WTC11 (cell line): ENCODE measurements at regions not wholly inside any gene's neighbourhood (a gene's known extent, or its start where the extent isn't known, plus 50 kb on each side); places are given as distances from the start of the nearest gene placed in this dataset.

Source experiments
- ATAC-seq: fragments of 200-7000 bp; cut with Tn5 transposase; 2 replicates; pipeline ENCODE4 v1.10.0; 2021; ENCODE audit warnings: mild to moderate bottlenecking, moderate library complexity
- CTCF ChIA-PET: fragments of 300-600 bp; sonication (Branson Sonifier 250); formaldehyde crosslinking; loops from one replicate; lab custom pipeline; 2021; ENCODE audit warnings: antibody characterized with exemption; lab: Charles Lee
- POLR2A ChIA-PET: fragments of 350-600 bp; sonication (Branson Sonifier 250); formaldehyde crosslinking; loops from one replicate; lab custom pipeline; 2021; ENCODE audit warnings: antibody characterized with exemption; lab: Charles Lee
- DNase-seq: peaks from one replicate; pipeline ENCODE4 v3.0.0; 2021; ENCODE audit warnings: low spot score
- H3K27ac Mint-ChIP-seq: 2 replicates; pipeline ENCODE4 v1.8.0; 2021; ENCODE audit warnings: mixed read lengths
- H3K27me3 Mint-ChIP-seq: 2 replicates; pipeline ENCODE4 v1.8.0; 2021; ENCODE audit warnings: low read depth, mild to moderate bottlenecking, moderate library complexity, mixed read lengths
- H3K36me3 Mint-ChIP-seq: 2 replicates; pipeline ENCODE4 v1.8.0; 2021; ENCODE audit warnings: mixed read lengths
- H3K4me1 Mint-ChIP-seq: 2 replicates; pipeline ENCODE4 v1.8.0; 2022; ENCODE audit warnings: mixed read lengths
- H3K4me3 Mint-ChIP-seq: 2 replicates; pipeline ENCODE4 v1.8.0; 2021; ENCODE audit warnings: mild to moderate bottlenecking, moderate library complexity, mixed read lengths
- H3K9me3 Mint-ChIP-seq: 2 replicates; pipeline ENCODE4 v1.8.0; 2021; ENCODE audit warnings: mixed read lengths
- CBFB ChIP-seq: sonication (generic); formaldehyde crosslinking; IDR thresholded peaks from 2 replicates; pipeline ENCODE4 v1.8.1; 2022; ENCODE audit warnings: mild to moderate bottlenecking, low read depth, missing genetic modification reagents
- EMX1 ChIP-seq: fragments of 250-450 bp; sonication (Bioruptor Pico); IDR thresholded peaks from 2 replicates; pipeline ENCODE4 v1.8.0; 2021; ENCODE audit warnings: mild to moderate bottlenecking
- FOXP1 ChIP-seq: sonication (generic); formaldehyde crosslinking; IDR thresholded peaks from 2 replicates; pipeline ENCODE4 v1.8.0; 2022; ENCODE audit warnings: missing genetic modification reagents, mild to moderate bottlenecking, moderate library complexity, borderline replicate concordance
- GABPB1 ChIP-seq: sonication (generic); formaldehyde crosslinking; IDR thresholded peaks from 2 replicates; pipeline ENCODE4 v1.8.1; 2023; ENCODE audit warnings: mild to moderate bottlenecking, missing genetic modification reagents
- GRHL2 ChIP-seq: fragments of 250-450 bp; sonication (Bioruptor Pico); IDR thresholded peaks from 2 replicates; pipeline ENCODE4 v1.8.0; 2022; ENCODE audit warnings: mild to moderate bottlenecking, moderate library complexity; ENCODE audit not compliant: insufficient replicate concordance, severe bottlenecking
- HMGA2 ChIP-seq: fragments of 250-450 bp; sonication (Bioruptor Pico); IDR thresholded peaks from 2 replicates; pipeline ENCODE4 v1.4.0; 2021; ENCODE audit warnings: mild to moderate bottlenecking, moderate library complexity
- SMAD3 ChIP-seq: sonication (generic); formaldehyde crosslinking; IDR thresholded peaks from 2 replicates; pipeline ENCODE4 v1.8.0; 2022; ENCODE audit warnings: missing genetic modification reagents, mild to moderate bottlenecking, borderline replicate concordance
- SMAD4 ChIP-seq: sonication (generic); formaldehyde crosslinking; IDR thresholded peaks from 2 replicates; pipeline ENCODE4 v1.8.0; 2022; ENCODE audit warnings: mild to moderate bottlenecking, missing genetic modification reagents
- TEAD1 ChIP-seq: sonication (generic); formaldehyde crosslinking; IDR thresholded peaks from 2 replicates; pipeline ENCODE4 v1.8.0; 2022; ENCODE audit warnings: mild to moderate bottlenecking, missing genetic modification reagents
- ZNF138 ChIP-seq: sonication (generic); formaldehyde crosslinking; conservative IDR thresholded peaks from 2 replicates; pipeline ENCODE4 v1.8.1; 2022; ENCODE audit warnings: mild to moderate bottlenecking, moderate library complexity, missing genetic modification reagents
- ZNF263 ChIP-seq: sonication (generic); formaldehyde crosslinking; IDR thresholded peaks from 2 replicates; pipeline ENCODE4 v1.8.1; 2022; ENCODE audit warnings: low read depth, mild to moderate bottlenecking, moderate library complexity, missing genetic modification reagents
- ZNF396 ChIP-seq: fragments of 250-450 bp; sonication (Bioruptor Pico); IDR thresholded peaks from 2 replicates; pipeline ENCODE4 v1.8.0; 2021; ENCODE audit warnings: mild to moderate bottlenecking, moderate library complexity, borderline replicate concordance
- ZNF671 ChIP-seq: fragments of 250-450 bp; sonication (Bioruptor Pico); IDR thresholded peaks from 2 replicates; pipeline ENCODE4 v1.8.0; 2021; ENCODE audit warnings: mild to moderate bottlenecking
- TF ChIP-seq, protein P1 (sequence below): sonication (generic); formaldehyde crosslinking; IDR thresholded peaks from 2 replicates; pipeline ENCODE4 v1.8.1; 2023; ENCODE audit warnings: mild to moderate bottlenecking, missing genetic modification reagents
- TF ChIP-seq, protein P2 (sequence below): sonication (generic); formaldehyde crosslinking; IDR thresholded peaks from 2 replicates; pipeline ENCODE4 v1.8.0; 2022; ENCODE audit warnings: mild to moderate bottlenecking, missing genetic modification reagents
- TF ChIP-seq, protein P3 (sequence below): sonication (generic); formaldehyde crosslinking; IDR thresholded peaks from 2 replicates; pipeline ENCODE4 v1.8.1; 2022; ENCODE audit warnings: low read depth, missing genetic modification reagents, borderline replicate concordance

DNA sequence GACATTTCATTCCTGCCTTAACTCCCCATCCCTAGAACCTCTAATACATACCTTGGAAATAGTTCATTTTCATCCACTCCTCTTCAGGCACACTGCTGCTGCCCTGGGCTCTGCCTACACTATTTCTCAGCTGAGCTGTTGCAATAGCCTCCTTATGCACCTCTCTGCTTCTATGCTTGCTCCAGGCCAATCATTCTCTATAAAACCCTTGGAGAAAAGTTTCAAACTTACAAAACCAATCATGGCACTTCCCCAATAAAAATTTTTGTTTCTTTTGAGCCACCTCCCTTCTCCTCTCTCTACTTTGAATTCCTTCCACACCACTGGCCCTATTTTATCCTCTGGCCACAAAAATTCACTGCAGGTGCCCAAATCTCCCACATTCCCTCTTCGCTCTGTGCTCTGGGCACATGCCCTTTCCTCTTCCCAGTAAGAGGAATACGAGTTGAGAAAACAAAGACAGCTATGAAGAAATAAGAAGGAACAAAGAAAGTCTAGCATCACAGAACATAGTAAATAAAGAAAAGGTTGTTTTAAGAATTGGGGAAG is 301.4 kb downstream of the ELAVL2 start:
- peaks cover 16% of the 10 kb centered on the region for H3K9me3 Mint-ChIP-seq
- 0 out of 2 replicates have a peak, but pooled peaks cover 3% of the 10 kb centered on the region for H3K36me3 Mint-ChIP-seq

GRCh38 chr9:23526806-23527205 is 299.2 kb downstream of the ELAVL2 start:
- CTCF ChIA-PET = no interaction called here
- Mint-ChIP-seq H3K4me3 (no peak overlapping the region), H3K9me3 (peaks cover 15% of the 10 kb centered on the region), H3K4me1 (no peaks in the 10 kb centered on the region), H3K27ac (no peak overlapping the region), H3K36me3 (0 out of 2 replicates have a peak, but pooled peaks cover 3% of the 10 kb centered on the region), H3K27me3 (no peaks in the 10 kb centered on the region; the same call in 1 of the 2 replicates)
- ATAC-seq (no peak), DNase-seq (no peak)
- POLR2A ChIA-PET = no interaction called here
- TF ChIP-seq GABPB1 (no peak), ZNF263 (CRISPR knock-in tag) (no peak), ZNF396 (CRISPR knock-in tag) (no peak), FOXP1 (CRISPR knock-in tag) (no peak), SMAD4 (CRISPR knock-in tag) (no peak), GRHL2 (CRISPR knock-in tag) (no peak), ZNF138 (no peak), EMX1 (CRISPR knock-in tag) (no peak), CBFB (no peak), HMGA2 (CRISPR knock-in tag) (no peak), ZNF671 (no peak)
- TF ChIP-seq, protein P1, sequence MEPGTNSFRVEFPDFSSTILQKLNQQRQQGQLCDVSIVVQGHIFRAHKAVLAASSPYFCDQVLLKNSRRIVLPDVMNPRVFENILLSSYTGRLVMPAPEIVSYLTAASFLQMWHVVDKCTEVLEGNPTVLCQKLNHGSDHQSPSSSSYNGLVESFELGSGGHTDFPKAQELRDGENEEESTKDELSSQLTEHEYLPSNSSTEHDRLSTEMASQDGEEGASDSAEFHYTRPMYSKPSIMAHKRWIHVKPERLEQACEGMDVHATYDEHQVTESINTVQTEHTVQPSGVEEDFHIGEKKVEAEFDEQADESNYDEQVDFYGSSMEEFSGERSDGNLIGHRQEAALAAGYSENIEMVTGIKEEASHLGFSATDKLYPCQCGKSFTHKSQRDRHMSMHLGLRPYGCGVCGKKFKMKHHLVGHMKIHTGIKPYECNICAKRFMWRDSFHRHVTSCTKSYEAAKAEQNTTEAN (CRISPR knock-in tag) = no peak
- TF ChIP-seq, protein P2, sequence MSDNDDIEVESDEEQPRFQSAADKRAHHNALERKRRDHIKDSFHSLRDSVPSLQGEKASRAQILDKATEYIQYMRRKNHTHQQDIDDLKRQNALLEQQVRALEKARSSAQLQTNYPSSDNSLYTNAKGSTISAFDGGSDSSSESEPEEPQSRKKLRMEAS (CRISPR knock-in tag) = no peak

More for the DNA sequence above, 301.4 kb downstream of the ELAVL2 start:
- TF ChIP-seq, protein P3, sequence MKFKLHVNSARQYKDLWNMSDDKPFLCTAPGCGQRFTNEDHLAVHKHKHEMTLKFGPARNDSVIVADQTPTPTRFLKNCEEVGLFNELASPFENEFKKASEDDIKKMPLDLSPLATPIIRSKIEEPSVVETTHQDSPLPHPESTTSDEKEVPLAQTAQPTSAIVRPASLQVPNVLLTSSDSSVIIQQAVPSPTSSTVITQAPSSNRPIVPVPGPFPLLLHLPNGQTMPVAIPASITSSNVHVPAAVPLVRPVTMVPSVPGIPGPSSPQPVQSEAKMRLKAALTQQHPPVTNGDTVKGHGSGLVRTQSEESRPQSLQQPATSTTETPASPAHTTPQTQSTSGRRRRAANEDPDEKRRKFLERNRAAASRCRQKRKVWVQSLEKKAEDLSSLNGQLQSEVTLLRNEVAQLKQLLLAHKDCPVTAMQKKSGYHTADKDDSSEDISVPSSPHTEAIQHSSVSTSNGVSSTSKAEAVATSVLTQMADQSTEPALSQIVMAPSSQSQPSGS (CRISPR knock-in tag) = no peak
- TF ChIP-seq FOXP1 (CRISPR knock-in tag) = no peak
- TF ChIP-seq, all 79 proteins: peak for 0
- ChIA-PET POLR2A (no interaction called here), CTCF (no interaction called here)
- H3K27me3 Mint-ChIP-seq = no peaks in the 10 kb centered on the region
- H3K4me3 Mint-ChIP-seq = no peak overlapping the region
- H3K4me1 Mint-ChIP-seq = no peaks in the 10 kb centered on the region
- DNase-seq (no peak), ATAC-seq (no peak)
- H3K27ac Mint-ChIP-seq = no peak overlapping the region

DNA sequence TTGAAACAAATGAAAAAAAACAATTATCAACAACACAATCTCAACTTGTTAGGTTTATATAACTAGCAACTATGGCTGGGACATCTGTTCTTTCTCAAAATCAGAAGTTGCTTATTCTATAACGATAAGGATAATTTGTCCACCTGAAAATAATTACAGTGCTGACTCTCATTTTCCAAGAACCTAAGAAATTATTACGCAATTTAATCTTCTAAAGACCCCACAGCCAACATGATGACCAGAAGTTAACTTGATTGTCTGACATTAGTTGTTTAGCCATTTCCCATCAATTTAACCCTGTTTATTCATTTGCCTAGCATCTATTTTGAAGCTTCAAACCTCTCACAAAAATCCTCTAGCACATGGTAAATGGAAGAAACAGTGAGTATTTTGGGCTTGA is 293.8 kb downstream of the ELAVL2 start:
- Mint-ChIP-seq H3K27me3 (peaks cover 8% of the 10 kb centered on the region), H3K4me3 (no peak overlapping the region), H3K4me1 (peaks cover 7% of the 10 kb centered on the region), H3K27ac (no peak overlapping the region), H3K9me3 (peaks cover 15% of the 10 kb centered on the region), H3K36me3 (0 out of 2 replicates have a peak, but pooled peaks cover 3% of the 10 kb centered on the region)
- POLR2A ChIA-PET = no interaction called here
- TF ChIP-seq TEAD1 (CRISPR knock-in tag) (no peak), SMAD3 (CRISPR knock-in tag) (no peak)
- ATAC-seq (no peak), DNase-seq (no peak)
- CTCF ChIA-PET = no interaction called here
